IPS-18a (cell line): ENCODE measurements at regions not wholly inside any gene's neighbourhood (a gene's known extent, or its start where the extent isn't known, plus 50 kb on each side); places are given as distances from the start of the nearest gene placed in this dataset.

ENCODE experiments used
- H3K27ac ChIP-seq: one replicate; pipeline ENCODE4 v1.5.1; 2013; ENCODE audit warnings: low read length
- H3K27me3 ChIP-seq: one replicate; pipeline ENCODE4 v1.6.1; 2013; ENCODE audit warnings: mild to moderate bottlenecking, low read length; ENCODE audit not compliant: control insufficient read depth, insufficient read depth
- H3K36me3 ChIP-seq: one replicate; pipeline ENCODE4 v1.6.1; 2013; ENCODE audit warnings: low read depth, low read length; ENCODE audit not compliant: control insufficient read depth
- H3K4me1 ChIP-seq: one replicate; pipeline ENCODE4 v1.6.1; 2013; ENCODE audit warnings: low read depth, low read length; ENCODE audit not compliant: control insufficient read depth
- H3K4me3 ChIP-seq: one replicate; pipeline ENCODE4 v1.5.1; 2013; ENCODE audit warnings: low read length
- H3K9ac ChIP-seq: one replicate; pipeline ENCODE4 v1.6.1; 2013; ENCODE audit warnings: mild to moderate bottlenecking, low read length, moderate library complexity
- H3K9me3 ChIP-seq: one replicate; pipeline ENCODE4 v1.6.1; 2013; ENCODE audit warnings: low read depth, low read length; ENCODE audit not compliant: control insufficient read depth

DNA sequence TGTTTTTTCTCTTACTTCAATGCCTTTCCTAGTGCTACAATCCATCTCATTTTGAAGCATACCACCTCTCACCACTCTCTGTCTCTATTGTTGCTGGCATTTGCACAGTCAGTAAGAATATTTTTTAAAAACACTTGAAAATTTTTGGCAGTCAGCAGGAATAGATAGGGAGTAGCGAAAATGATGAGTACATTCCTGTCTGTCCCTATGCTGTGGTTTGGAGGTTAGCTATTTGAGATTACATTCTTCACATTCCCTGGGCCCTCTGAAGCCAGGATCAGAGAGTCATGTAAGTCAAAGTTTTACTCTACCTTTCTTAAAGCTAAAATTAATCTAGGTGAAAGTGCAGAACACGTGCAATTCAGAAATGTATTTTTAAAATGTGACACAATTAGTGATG is 53.0 kb upstream of the MAGI2 start:
- H3K4me1 ChIP-seq = peaks cover 19% of the 10 kb centered on the region
- no peaks in the 10 kb centered on the region for H3K9me3 ChIP-seq
- H3K27ac ChIP-seq = no peak overlapping the region

GRCh38 chr7:79504607-79505389 is 51.3 kb upstream of the MAGI2 start:
- Histone ChIP-seq H3K4me3 (no peak overlapping the region), H3K27ac (no peak overlapping the region), H3K9ac (no peak overlapping the region), H3K4me1 (peaks cover 19% of the 10 kb centered on the region), H3K36me3 (no peaks in the 10 kb centered on the region), H3K27me3 (no peaks in the 10 kb centered on the region), H3K9me3 (no peaks in the 10 kb centered on the region)

More for the DNA sequence above, 53.0 kb upstream of the MAGI2 start:
- Histone ChIP-seq H3K27me3 (no peaks in the 10 kb centered on the region), H3K36me3 (no peaks in the 10 kb centered on the region), H3K4me3 (no peak overlapping the region), H3K9ac (no peak overlapping the region)
